PC-3 (cell line): ENCODE measurements at regions not wholly inside any gene's neighbourhood (a gene's known extent, or its start where the extent isn't known, plus 50 kb on each side); places are given as distances from the start of the nearest gene placed in this dataset.

ENCODE experiments used
- ATAC-seq: fragments of 200-7000 bp; cut with Tn5 transposase; 2 replicates; pipeline ENCODE4 v1.9.1; 2020; ENCODE audit warnings: mild to moderate bottlenecking, moderate library complexity
- BruUV-seq: library from RNA; stranded (reverse); fragments of 400-500 nt; replicated peaks from 2 replicates; lab custom pipeline; 2021; lab: Mats Ljungman, UMichigan
- CTCF ChIA-PET: fragments of 300-600 bp; sonication (Branson Sonifier 250); formaldehyde crosslinking; loops from one replicate; lab custom pipeline; 2022; ENCODE audit warnings: antibody characterized with exemption; lab: Charles Lee
- POLR2A ChIA-PET: fragments of 300-600 bp; sonication (Branson Sonifier 250); formaldehyde crosslinking; loops from one replicate; lab custom pipeline; 2022; ENCODE audit warnings: antibody characterized with exemption; ENCODE audit not compliant: unreplicated experiment; lab: Charles Lee
- DNase-seq: peaks from one replicate; pipeline ENCODE4 v3.0.0-alpha.2; 2015
- H2AFZ ChIP-seq: fragments of 300-600 bp; sonication (generic); 2 replicates; pipeline ENCODE4 v1.6.0; 2016; ENCODE audit warnings: antibody characterized with exemption, low read length
- H3F3A ChIP-seq: fragments of 300-600 bp; sonication (generic); one replicate; pipeline ENCODE4 v1.6.0; 2017; ENCODE audit warnings: antibody characterized with exemption, low read length, control low read depth, mild to moderate bottlenecking; ENCODE audit not compliant: unreplicated experiment
- H3K27ac ChIP-seq: fragments of 300-600 bp; sonication (generic); 2 replicates; pipeline ENCODE4 v1.5.1; 2016; ENCODE audit warnings: mild to moderate bottlenecking, low read length
- H3K27me3 ChIP-seq: fragments of 300-600 bp; sonication (generic); 2 replicates; pipeline ENCODE4 v1.6.1; 2016; ENCODE audit warnings: low read length, mixed read lengths
- H3K36me3 ChIP-seq: fragments of 300-600 bp; sonication (generic); 2 replicates; pipeline ENCODE4 v1.6.1; 2016; ENCODE audit warnings: low read depth, mixed run types, low read length, mixed read lengths
- H3K4me1 ChIP-seq: fragments of 300-600 bp; sonication (generic); 2 replicates; pipeline ENCODE4 v1.5.1; 2016; ENCODE audit warnings: low read length; ENCODE audit not compliant: insufficient read depth
- H3K4me2 ChIP-seq: fragments of 300-600 bp; sonication (generic); 2 replicates; pipeline ENCODE4 v1.6.0; 2016; ENCODE audit warnings: low read length
- H3K4me3 ChIP-seq: fragments of 300-600 bp; sonication (generic); 2 replicates; pipeline ENCODE4 v1.5.1; 2016; ENCODE audit warnings: mild to moderate bottlenecking, low read length, mixed read lengths
- H3K79me2 ChIP-seq: fragments of 300-600 bp; sonication (generic); 2 replicates; pipeline ENCODE4 v1.6.1; 2017; ENCODE audit warnings: low read length, mixed read lengths
- H3K9ac ChIP-seq: fragments of 300-600 bp; sonication (generic); 2 replicates; pipeline ENCODE4 v1.6.0; 2016; ENCODE audit warnings: mild to moderate bottlenecking, low read length
- H3K9me2 ChIP-seq: fragments of 300-600 bp; sonication (generic); replicated peaks from 2 replicates; pipeline ENCODE4 v1.6.1; 2016; ENCODE audit warnings: mixed run types, low read length, mixed read lengths
- H3K9me3 ChIP-seq: fragments of 300-600 bp; sonication (generic); 2 replicates; pipeline ENCODE4 v1.6.1; 2016; ENCODE audit warnings: low read length, mixed read lengths
- H4K20me1 ChIP-seq: fragments of 300-600 bp; sonication (generic); 2 replicates; pipeline ENCODE4 v1.6.1; 2016; ENCODE audit warnings: low read length, mixed read lengths
- CTCF ChIP-seq: fragments of 300-600 bp; sonication (generic); conservative IDR thresholded peaks from 2 replicates; pipeline ENCODE4 v1.5.1; 2017; ENCODE audit warnings: antibody characterized with exemption, low read depth, mild to moderate bottlenecking, low read length
- EZH2 ChIP-seq: fragments of 300-600 bp; sonication (generic); IDR thresholded peaks from one replicate; pipeline ENCODE4 v1.6.1; 2017; ENCODE audit warnings: antibody characterized with exemption, mild to moderate bottlenecking, low read length; ENCODE audit not compliant: unreplicated experiment
- EZH2phosphoT487 ChIP-seq: fragments of 300-600 bp; sonication (generic); IDR thresholded peaks from 2 replicates; pipeline ENCODE4 v1.6.1; 2018; ENCODE audit warnings: mild to moderate bottlenecking, antibody characterized with exemption, low read length, borderline replicate concordance
- intact Hi-C: fragments of 100-400 bp; cut with micrococcal nuclease; formaldehyde crosslinking; loops from 2 replicates; pipeline ENCODE4 v1.9.0; 2023

- Histone ChIP-seq H3K79me2 (no peaks in the 10 kb centered on the region), H3K9me2 (no peaks in the 10 kb centered on the region), H3K4me3 (no peak overlapping the region), H3K4me2 (no peak overlapping the region), H3K27ac (no peak overlapping the region), H3K36me3 (no peaks in the 10 kb centered on the region), H3K9ac (no peak overlapping the region), H3F3A (no peaks in the 10 kb centered on the region), H4K20me1 (no peaks in the 10 kb centered on the region), H2AFZ (no peak overlapping the region), H3K4me1 (no peaks in the 10 kb centered on the region), H3K27me3 (0 out of 2 replicates have a peak, but pooled peaks cover 3% of the 10 kb centered on the region), H3K9me3 (no peaks in the 10 kb centered on the region)
- no peak for ATAC-seq
- no peak for TF ChIP-seq EZH2phosphoT487
- TF ChIP-seq EZH2, result no peak
- no peak for TF ChIP-seq CTCF
- ChIA-PET POLR2A (no interaction called here), CTCF (no interaction called here)
- intact Hi-C loops, result no loop called here
- BruUV-seq, result no TSS peak
- DNase-seq, result no peak
These were observed 339.6 kb upstream of the ANO3 start for GRCh38 chr11:25992294-25992693.

GRCh38 chr11:25993016-25993415 lies 338.9 kb upstream of the ANO3 start:
- no peak for DNase-seq
- no peaks in the 10 kb centered on the region for H4K20me1 ChIP-seq
- no peaks in the 10 kb centered on the region for H3K79me2 ChIP-seq
- ChIA-PET CTCF (no interaction called here), POLR2A (no interaction called here)
- no peak for ATAC-seq
- H3K27me3 ChIP-seq, result peaks cover 4% of the 10 kb centered on the region; the same call in 1 of the 2 replicates
- no peaks in the 10 kb centered on the region for H3K36me3 ChIP-seq
- TF ChIP-seq EZH2phosphoT487, result no peak
- no peak for TF ChIP-seq CTCF
- TF ChIP-seq EZH2, result no peak
- H3K9me2 ChIP-seq, result no peaks in the 10 kb centered on the region
- no TSS peak for BruUV-seq
- H3K4me1 ChIP-seq, result no peaks in the 10 kb centered on the region
- intact Hi-C loops, result no loop called here
- no peak overlapping the region for H3K27ac ChIP-seq
- no peak overlapping the region for H3K4me2 ChIP-seq
- H3K9ac ChIP-seq, result no peak overlapping the region
- no peaks in the 10 kb centered on the region for H3K9me3 ChIP-seq
- H3K4me3 ChIP-seq, result no peak overlapping the region
- no peaks in the 10 kb centered on the region for H3F3A ChIP-seq
- H2AFZ ChIP-seq, result no peak overlapping the region

GRCh38 chr11:26011474-26011873 lies 320.5 kb upstream of the ANO3 start:
- no peak overlapping the region for H3K27ac ChIP-seq
- intact Hi-C loops, result no loop called here
- DNase-seq (no peak), ATAC-seq (no peak)
- H3K36me3 ChIP-seq, result no peaks in the 10 kb centered on the region
- no peaks in the 10 kb centered on the region for H3K4me1 ChIP-seq
- no peak overlapping the region for H3K4me2 ChIP-seq
- H3K9ac ChIP-seq, result no peak overlapping the region
- no peaks in the 10 kb centered on the region for H3F3A ChIP-seq
- no peaks in the 10 kb centered on the region for H3K9me3 ChIP-seq
- no peaks in the 10 kb centered on the region; the same call in 1 of the 2 replicates for H3K27me3 ChIP-seq
- H3K9me2 ChIP-seq, result no peaks in the 10 kb centered on the region
- no peak overlapping the region for H2AFZ ChIP-seq
- TF ChIP-seq EZH2phosphoT487 (no peak), CTCF (no peak), EZH2 (no peak)
- POLR2A ChIA-PET, result no interaction called here
- no peaks in the 10 kb centered on the region for H3K79me2 ChIP-seq
- CTCF ChIA-PET, result no interaction called here
- H4K20me1 ChIP-seq, result no peaks in the 10 kb centered on the region
- BruUV-seq, result no TSS peak
- no peak overlapping the region for H3K4me3 ChIP-seq
